ENCODE measurements at regions not wholly inside any gene's neighbourhood (a gene's known extent, or its start where the extent isn't known, plus 50 kb on each side); places are given as distances from the start of the nearest gene placed in this dataset.

- no peak overlapping the region for H3K4me3 ChIP-seq (ENCODE audit: low read depth, low read length)
- no peak for TF ChIP-seq CTCF (IDR thresholded peaks at IDR 0.05; ENCODE audit: low read depth, low read length)
Measured at GRCh38 chr6:27579973-27580372, 107.1 kb upstream of the ZNF184 start.

GRCh38 chr6:27577922-27578321 is 105.0 kb upstream of the ZNF184 start:
- TF ChIP-seq CTCF (IDR thresholded peaks at IDR 0.05; ENCODE audit: low read depth, low read length): no peak
- no peak overlapping the region for H3K4me3 ChIP-seq (ENCODE audit: low read depth, low read length)

- no peak for TF ChIP-seq CTCF (IDR thresholded peaks at IDR 0.05; ENCODE audit: low read depth, low read length)
- H3K4me3 ChIP-seq (ENCODE audit: low read depth, low read length): no peak overlapping the region
Measured at GRCh38 chr6:27575594-27576361, 102.9 kb upstream of the ZNF184 start.

- H3K4me3 ChIP-seq (ENCODE audit: low read depth, low read length): no peak overlapping the region
- TF ChIP-seq CTCF (IDR thresholded peaks at IDR 0.05; ENCODE audit: low read depth, low read length): no peak
Measured at GRCh38 chr6:27568226-27568897, 95.5 kb upstream of the ZNF184 start.

- TF ChIP-seq CTCF (IDR thresholded peaks at IDR 0.05; ENCODE audit: low read depth, low read length): no peak
- no peak overlapping the region for H3K4me3 ChIP-seq (ENCODE audit: low read depth, low read length)
Measured at GRCh38 chr6:27565839-27566779, 93.2 kb upstream of the ZNF184 start.

- TF ChIP-seq CTCF (IDR thresholded peaks at IDR 0.05; ENCODE audit: low read depth, low read length): no peak
- no peak overlapping the region for H3K4me3 ChIP-seq (ENCODE audit: low read depth, low read length)
Measured at GRCh38 chr6:27562027-27562410, 89.1 kb upstream of the ZNF184 start.
